NB4 (cell line): ENCODE measurements at regions not wholly inside any gene's neighbourhood (a gene's known extent, or its start where the extent isn't known, plus 50 kb on each side); places are given as distances from the start of the nearest gene placed in this dataset.

Experiments used
- DNase-seq: peaks from one replicate; pipeline ENCODE4 v3.0.0; 2010; ENCODE audit warnings: low read depth
- H3K4me3 ChIP-seq: one replicate; pipeline ENCODE4 v1.5.1; 2011; ENCODE audit warnings: mild to moderate bottlenecking, low read depth, low read length, moderate library complexity
- CTCF ChIP-seq: IDR thresholded peaks from one replicate; pipeline ENCODE4 v1.5.1; 2012; ENCODE audit warnings: low read depth, low read length
- MAX ChIP-seq: IDR thresholded peaks from 2 replicates; pipeline ENCODE4 v1.6.1; 2011; ENCODE audit warnings: low read depth, low read length
- MYC ChIP-seq: IDR thresholded peaks from 2 replicates; pipeline ENCODE4 v1.6.1; 2011; ENCODE audit warnings: low read depth, low read length
- POLR2A ChIP-seq: IDR thresholded peaks from 2 replicates; pipeline ENCODE4 v1.6.1; 2011; ENCODE audit warnings: mild to moderate bottlenecking; ENCODE audit not compliant: insufficient read length; ENCODE audit errors: extremely low read depth

GRCh38 chr1:215330426-215330825 is 236.7 kb upstream of the KCTD3 start:
- H3K4me3 ChIP-seq = no peak overlapping the region
- TF ChIP-seq MYC (no peak), MAX (no peak), CTCF (no peak), POLR2A (no peak)
- no peak for DNase-seq

- no peak overlapping the region for H3K4me3 ChIP-seq
- TF ChIP-seq MAX (no peak), POLR2A (no peak), MYC (no peak), CTCF (no peak)
- DNase-seq = no peak
These were observed 222.6 kb upstream of the KCTD3 start for GRCh38 chr1:215344539-215344938.

GRCh38 chr1:215345208-215345607 is 221.9 kb upstream of the KCTD3 start:
- no peak for DNase-seq
- H3K4me3 ChIP-seq = no peak overlapping the region
- TF ChIP-seq MYC (no peak), MAX (no peak), CTCF (no peak)

GRCh38 chr1:215345766-215346165 is 221.3 kb upstream of the KCTD3 start:
- no peak for DNase-seq
- TF ChIP-seq CTCF (no peak), MYC (no peak), MAX (no peak)
- no peak overlapping the region for H3K4me3 ChIP-seq

- no peak for DNase-seq
- no peak for TF ChIP-seq MYC
- no peak for TF ChIP-seq POLR2A
- no peak for TF ChIP-seq MAX
- TF ChIP-seq CTCF = no peak
These were observed 209.2 kb upstream of the KCTD3 start for GRCh38 chr1:215357901-215358300.

GRCh38 chr1:215358356-215358755 is 208.7 kb upstream of the KCTD3 start:
- DNase-seq = no peak
- no peak overlapping the region for H3K4me3 ChIP-seq
- no peak for TF ChIP-seq CTCF
- no peak for TF ChIP-seq POLR2A
- no peak for TF ChIP-seq MYC
- TF ChIP-seq MAX = no peak

More at GRCh38 chr1:215357901-215358300, 209.2 kb upstream of the KCTD3 start:
- no peak overlapping the region for H3K4me3 ChIP-seq
